ENCODE measurements at regions not wholly inside any gene's neighbourhood (a gene's known extent, or its start where the extent isn't known, plus 50 kb on each side); places are given as distances from the start of the nearest gene placed in this dataset.

- TF ChIP-seq CTCF (conservative IDR thresholded peaks at IDR 0.05; ENCODE audit: low read depth in 2 of 2) (no peak), POLR2AphosphoS5 (IDR thresholded peaks at IDR 0.05; ENCODE audit: low read depth) (no peak), CREB1 (CRISPR knock-in tag; IDR thresholded peaks at IDR 0.05; ENCODE audit: low read depth) (no peak), REST (IDR thresholded peaks at IDR 0.05; ENCODE audit: unreplicated experiment) (no peak), EZH2phosphoT487 (IDR thresholded peaks at IDR 0.05; ENCODE audit: unreplicated experiment) (no peak), ZNF462 (CRISPR knock-in tag; IDR thresholded peaks at IDR 0.05) (no peak), EZH2 (IDR thresholded peaks at IDR 0.05; ENCODE audit: low read depth, unreplicated experiment) (no peak), ZNF331 (CRISPR knock-in tag; IDR thresholded peaks at IDR 0.05; ENCODE audit: low read depth) (no peak), NANOG (IDR thresholded peaks at IDR 0.05; ENCODE audit: borderline replicate concordance) (no peak)
- TF ChIP-seq, protein P1, sequence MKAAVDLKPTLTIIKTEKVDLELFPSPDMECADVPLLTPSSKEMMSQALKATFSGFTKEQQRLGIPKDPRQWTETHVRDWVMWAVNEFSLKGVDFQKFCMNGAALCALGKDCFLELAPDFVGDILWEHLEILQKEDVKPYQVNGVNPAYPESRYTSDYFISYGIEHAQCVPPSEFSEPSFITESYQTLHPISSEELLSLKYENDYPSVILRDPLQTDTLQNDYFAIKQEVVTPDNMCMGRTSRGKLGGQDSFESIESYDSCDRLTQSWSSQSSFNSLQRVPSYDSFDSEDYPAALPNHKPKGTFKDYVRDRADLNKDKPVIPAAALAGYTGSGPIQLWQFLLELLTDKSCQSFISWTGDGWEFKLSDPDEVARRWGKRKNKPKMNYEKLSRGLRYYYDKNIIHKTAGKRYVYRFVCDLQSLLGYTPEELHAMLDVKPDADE (IDR thresholded peaks at IDR 0.05): no peak
Observed at GRCh38 chr2:225995796-225996461, 596.4 kb downstream of the NYAP2 start.
